ENCODE measurements at regions not wholly inside any gene's neighbourhood (a gene's known extent, or its start where the extent isn't known, plus 50 kb on each side); places are given as distances from the start of the nearest gene placed in this dataset.

DNA sequence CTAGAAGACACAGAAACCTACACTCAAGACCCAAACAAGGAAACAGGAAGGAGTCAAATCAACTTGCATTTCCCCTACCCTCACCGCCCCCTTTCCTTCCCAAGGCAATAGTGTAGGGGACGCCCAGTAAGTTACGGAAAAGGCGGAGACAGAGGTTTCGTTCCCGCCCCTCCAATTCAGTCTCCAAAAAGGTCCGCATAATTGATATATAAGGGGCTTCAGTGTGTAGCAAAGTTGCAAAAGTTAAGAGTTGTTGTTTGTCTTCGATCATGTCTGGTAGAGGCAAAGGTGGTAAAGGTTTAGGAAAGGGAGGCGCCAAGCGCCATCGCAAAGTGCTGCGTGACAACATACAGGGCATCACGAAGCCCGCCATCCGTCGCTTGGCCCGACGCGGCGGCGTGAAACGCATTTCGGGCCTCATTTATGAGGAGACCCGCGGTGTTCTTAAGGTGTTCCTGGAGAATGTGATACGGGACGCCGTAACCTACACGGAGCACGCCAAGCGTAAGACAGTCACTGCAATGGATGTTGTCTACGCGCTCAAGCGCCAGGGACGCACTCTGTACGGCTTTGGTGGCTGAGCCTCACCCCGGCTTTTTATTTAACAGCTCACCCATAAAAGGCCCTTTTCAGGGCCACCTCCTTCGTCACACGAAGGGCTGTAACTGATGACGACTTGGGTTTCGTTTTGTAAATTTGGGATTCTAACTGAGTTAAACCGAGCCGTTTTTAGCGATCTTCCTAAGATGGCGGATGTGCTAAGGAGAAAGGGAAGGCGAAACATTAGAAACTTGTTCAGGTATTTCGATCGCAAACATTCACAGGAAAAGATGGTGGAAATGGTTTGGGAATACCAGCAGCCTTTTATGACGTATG lies 124.6 kb upstream of the BTN3A2 start:
- H3K4me3 ChIP-seq (ENCODE audit: low read depth, low read length, poor library complexity, severe bottlenecking), result peak overlapping the region; percentile 50
- POLR2A ChIA-PET (ENCODE audit: low non-redundant PET), result interaction anchor here (0.7 kb wide), 1 partner anchor 1653 kb away, joined by 3 read pairs; a partner anchor contains a TSS
- CTCF ChIA-PET, result no interaction called here
- no peaks in the 10 kb centered on the region for H3K4me1 ChIP-seq (ENCODE audit: insufficient read depth, low read length, poor library complexity, severe bottlenecking)
- H3K36me3 ChIP-seq (ENCODE audit: insufficient read depth, low read length, poor library complexity, severe bottlenecking), result no peaks in the 10 kb centered on the region
- BruUV-seq (replicated peaks), result TSS peak; percentile 99
- no peaks in the 10 kb centered on the region for H3K27me3 ChIP-seq (replicated peaks; ENCODE audit: insufficient read depth, low read depth, low read length, poor library complexity)
- peak; percentile 96 for DNase-seq (ENCODE audit: low spot score)
- H3K27ac ChIP-seq (ENCODE audit: low read depth, low read length, poor library complexity, severe bottlenecking), result peak overlapping the region; percentile 88
- intact Hi-C loops (cut with micrococcal nuclease; ENCODE audit: unreplicated experiment), result no loop called here
- H3K9me3 ChIP-seq (ENCODE audit: low read depth, low read length, poor library complexity, severe bottlenecking), result no peaks in the 10 kb centered on the region
- TF ChIP-seq, protein P1, sequence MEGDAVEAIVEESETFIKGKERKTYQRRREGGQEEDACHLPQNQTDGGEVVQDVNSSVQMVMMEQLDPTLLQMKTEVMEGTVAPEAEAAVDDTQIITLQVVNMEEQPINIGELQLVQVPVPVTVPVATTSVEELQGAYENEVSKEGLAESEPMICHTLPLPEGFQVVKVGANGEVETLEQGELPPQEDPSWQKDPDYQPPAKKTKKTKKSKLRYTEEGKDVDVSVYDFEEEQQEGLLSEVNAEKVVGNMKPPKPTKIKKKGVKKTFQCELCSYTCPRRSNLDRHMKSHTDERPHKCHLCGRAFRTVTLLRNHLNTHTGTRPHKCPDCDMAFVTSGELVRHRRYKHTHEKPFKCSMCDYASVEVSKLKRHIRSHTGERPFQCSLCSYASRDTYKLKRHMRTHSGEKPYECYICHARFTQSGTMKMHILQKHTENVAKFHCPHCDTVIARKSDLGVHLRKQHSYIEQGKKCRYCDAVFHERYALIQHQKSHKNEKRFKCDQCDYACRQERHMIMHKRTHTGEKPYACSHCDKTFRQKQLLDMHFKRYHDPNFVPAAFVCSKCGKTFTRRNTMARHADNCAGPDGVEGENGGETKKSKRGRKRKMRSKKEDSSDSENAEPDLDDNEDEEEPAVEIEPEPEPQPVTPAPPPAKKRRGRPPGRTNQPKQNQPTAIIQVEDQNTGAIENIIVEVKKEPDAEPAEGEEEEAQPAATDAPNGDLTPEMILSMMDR (conservative IDR thresholded peaks at IDR 0.05; ENCODE audit: low read depth, low read length), result no peak
- TF ChIP-seq EZH2 (IDR thresholded peaks at IDR 0.05; ENCODE audit: borderline replicate concordance, low read depth, low read length, poor library complexity, severe bottlenecking), result no peak

DNA sequence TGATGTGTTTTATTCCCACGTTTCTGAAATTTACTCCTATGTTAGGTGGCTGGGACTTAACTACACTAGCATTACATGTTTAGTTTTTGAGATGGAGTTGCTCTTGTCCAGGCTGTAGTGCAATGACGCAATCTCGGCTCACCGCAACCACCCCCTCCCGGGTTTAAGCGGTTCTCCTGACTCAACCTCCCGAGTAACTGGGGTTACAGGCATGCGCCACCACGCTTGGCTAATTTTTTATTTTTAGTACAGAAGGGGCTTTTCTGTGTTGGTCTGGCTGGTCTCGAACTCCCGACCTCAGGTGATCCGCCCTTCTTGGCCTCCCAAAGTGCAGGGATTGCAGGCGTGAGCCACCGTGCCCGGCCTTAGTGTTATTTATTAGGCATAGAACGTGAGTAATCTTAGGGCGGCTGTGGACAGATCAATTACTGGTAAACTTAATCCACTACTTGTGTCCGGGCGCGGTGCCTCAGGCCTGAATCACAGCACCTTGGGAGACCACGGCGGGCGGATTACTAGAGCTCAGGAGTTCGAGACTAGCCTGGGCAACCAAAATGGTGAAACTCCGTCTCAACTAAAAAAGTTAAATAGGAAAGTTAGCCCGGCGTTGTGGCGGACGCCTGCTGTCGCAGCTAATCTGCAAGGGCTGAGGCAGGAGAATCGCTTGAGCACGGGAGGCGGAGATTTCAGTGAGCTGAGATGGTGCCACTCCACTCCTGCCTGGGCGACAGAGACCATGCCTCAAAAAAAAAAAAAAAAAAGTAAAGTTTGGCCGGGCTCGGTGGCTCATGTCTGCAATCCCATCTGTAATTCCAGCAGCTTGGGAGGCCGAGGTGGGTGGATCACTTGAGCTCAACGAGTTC lies 123.7 kb upstream of the BTN3A2 start:
- peak; percentile 53 for DNase-seq (ENCODE audit: low spot score)
- Histone ChIP-seq H3K36me3 (ENCODE audit: insufficient read depth, low read length, poor library complexity, severe bottlenecking) (no peaks in the 10 kb centered on the region), H3K27ac (ENCODE audit: low read depth, low read length, poor library complexity, severe bottlenecking) (peak overlapping the region; percentile 88), H3K4me3 (ENCODE audit: low read depth, low read length, poor library complexity, severe bottlenecking) (peak overlapping the region; percentile 50), H3K9me3 (ENCODE audit: low read depth, low read length, poor library complexity, severe bottlenecking) (no peaks in the 10 kb centered on the region), H3K27me3 (replicated peaks; ENCODE audit: insufficient read depth, low read depth, low read length, poor library complexity) (no peaks in the 10 kb centered on the region), H3K4me1 (ENCODE audit: insufficient read depth, low read length, poor library complexity, severe bottlenecking) (no peaks in the 10 kb centered on the region)
- TF ChIP-seq, protein P1 (conservative IDR thresholded peaks at IDR 0.05; ENCODE audit: low read depth, low read length), result no peak
- no peak for TF ChIP-seq EZH2 (IDR thresholded peaks at IDR 0.05; ENCODE audit: borderline replicate concordance, low read depth, low read length, poor library complexity, severe bottlenecking)
- CTCF ChIA-PET, result no interaction called here
- intact Hi-C loops (cut with micrococcal nuclease; ENCODE audit: unreplicated experiment), result no loop called here
- no TSS peak for BruUV-seq (replicated peaks)
- POLR2A ChIA-PET (ENCODE audit: low non-redundant PET), result interaction anchor here (0.6 to 1.2 kb wide), 3 partner anchors 9 to 1652 kb away, joined by 3 to 19 read pairs (median 6); a partner anchor contains a TSS

DNA sequence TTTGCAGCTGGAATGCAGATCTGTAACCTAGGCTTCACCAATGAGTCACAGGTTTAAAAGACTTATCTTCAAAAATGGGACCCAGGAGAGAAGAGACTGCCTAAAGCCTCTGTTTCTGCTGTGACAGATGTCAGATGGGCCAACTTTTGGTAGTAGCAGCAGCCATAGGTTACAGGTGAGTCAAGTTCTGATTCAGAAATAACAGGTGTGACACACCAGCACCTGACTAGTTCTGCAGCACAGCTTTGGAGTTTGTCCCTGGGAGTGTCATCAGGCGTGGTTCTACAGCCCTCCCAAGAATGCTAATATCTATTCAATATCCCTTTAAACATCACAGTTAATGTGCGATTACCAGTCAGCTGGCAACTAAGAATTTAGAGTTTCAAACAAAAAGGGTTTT lies 121.9 kb upstream of the BTN3A2 start:
- Histone ChIP-seq H3K4me1 (ENCODE audit: insufficient read depth, low read length, poor library complexity, severe bottlenecking) (no peaks in the 10 kb centered on the region), H3K27ac (ENCODE audit: low read depth, low read length, poor library complexity, severe bottlenecking) (no peak overlapping the region), H3K36me3 (ENCODE audit: insufficient read depth, low read length, poor library complexity, severe bottlenecking) (no peaks in the 10 kb centered on the region), H3K9me3 (ENCODE audit: low read depth, low read length, poor library complexity, severe bottlenecking) (no peaks in the 10 kb centered on the region), H3K4me3 (ENCODE audit: low read depth, low read length, poor library complexity, severe bottlenecking) (no peak overlapping the region), H3K27me3 (replicated peaks; ENCODE audit: insufficient read depth, low read depth, low read length, poor library complexity) (no peaks in the 10 kb centered on the region)
- no peak for DNase-seq (ENCODE audit: low spot score)
- ChIA-PET CTCF (no interaction called here), POLR2A (ENCODE audit: low non-redundant PET) (interaction anchor here (0.6 kb wide), 2 partner anchors 232 to 1624 kb away, joined by 3 to 5 read pairs; a partner anchor contains a TSS)
- no TSS peak for BruUV-seq (replicated peaks)
- intact Hi-C loops (cut with micrococcal nuclease; ENCODE audit: unreplicated experiment), result no loop called here
- TF ChIP-seq EZH2 (IDR thresholded peaks at IDR 0.05; ENCODE audit: borderline replicate concordance, low read depth, low read length, poor library complexity, severe bottlenecking), result no peak
- TF ChIP-seq, protein P1 (conservative IDR thresholded peaks at IDR 0.05; ENCODE audit: low read depth, low read length), result no peak

All from A673 (cell line).